H9 (cell line): ENCODE measurements at regions not wholly inside any gene's neighbourhood (a gene's known extent, or its start where the extent isn't known, plus 50 kb on each side); places are given as distances from the start of the nearest gene placed in this dataset.

ENCODE experiments used
- DNase-seq: peaks from one replicate; pipeline ENCODE4 v3.0.0-alpha.2; 2017
- H2AFZ ChIP-seq: one replicate; pipeline ENCODE4 v1.6.1; 2013; ENCODE audit warnings: mild to moderate bottlenecking, low read length, control low read depth, moderate library complexity
- H2AK5ac ChIP-seq: 2 replicates; pipeline ENCODE4 v1.6.1; 2013; ENCODE audit warnings: low read length, control low read depth, mixed read lengths; ENCODE audit not compliant: insufficient read length
- H2BK120ac ChIP-seq: one replicate; pipeline ENCODE4 v1.6.1; 2013; ENCODE audit warnings: low read depth, mild to moderate bottlenecking, low read length, control low read depth, inconsistent platforms; ENCODE audit not compliant: poor library complexity, severe bottlenecking
- H2BK12ac ChIP-seq: 2 replicates; pipeline ENCODE4 v1.6.1; 2013; ENCODE audit warnings: low read length, control low read depth, mixed read lengths, low read depth; ENCODE audit not compliant: insufficient read length
- H2BK15ac ChIP-seq: 2 replicates; pipeline ENCODE4 v1.6.1; 2013; ENCODE audit warnings: low read depth, low read length, control low read depth
- H2BK20ac ChIP-seq: one replicate; pipeline ENCODE4 v1.6.1; 2013; ENCODE audit warnings: low read depth, mild to moderate bottlenecking, low read length, control low read depth, inconsistent platforms; ENCODE audit not compliant: poor library complexity, severe bottlenecking
- H2BK5ac ChIP-seq: 2 replicates; pipeline ENCODE4 v1.6.1; 2013; ENCODE audit warnings: low read length, control low read depth, mixed read lengths; ENCODE audit not compliant: insufficient read length
- H3K14ac ChIP-seq: 2 replicates; pipeline ENCODE4 v1.6.1; 2013; ENCODE audit warnings: low read length, control low read depth; ENCODE audit not compliant: insufficient read depth
- H3K18ac ChIP-seq: 2 replicates; pipeline ENCODE4 v1.6.1; 2013; ENCODE audit warnings: low read depth, mild to moderate bottlenecking, mixed read lengths, low read length, control low read depth; ENCODE audit not compliant: insufficient read length
- H3K23ac ChIP-seq: 2 replicates; pipeline ENCODE4 v1.6.1; 2013; ENCODE audit warnings: low read length, control low read depth, mixed read lengths, low read depth; ENCODE audit not compliant: insufficient read length
- H3K23me2 ChIP-seq: 2 replicates; pipeline ENCODE4 v1.6.1; 2013; ENCODE audit warnings: low read depth, mild to moderate bottlenecking, mixed read lengths, low read length, control low read depth; ENCODE audit not compliant: insufficient read length, poor library complexity, severe bottlenecking
- H3K27ac ChIP-seq: 2 replicates; pipeline ENCODE4 v1.5.1; 2013; ENCODE audit warnings: low read length, control low read depth, mixed read lengths, low read depth; ENCODE audit not compliant: insufficient read length
- H3K27me3 ChIP-seq: 2 replicates; pipeline ENCODE4 v1.6.1; 2013; ENCODE audit warnings: low read length, control low read depth, inconsistent platforms; ENCODE audit not compliant: insufficient read depth
- H3K4ac ChIP-seq: 2 replicates; pipeline ENCODE4 v1.6.1; 2013; ENCODE audit warnings: low read depth, mild to moderate bottlenecking, control low read depth, inconsistent platforms, low read length, moderate library complexity
- H3K4me1 ChIP-seq: 2 replicates; pipeline ENCODE4 v1.6.1; 2013; ENCODE audit warnings: low read length, control low read depth, inconsistent platforms; ENCODE audit not compliant: insufficient read depth
- H3K4me2 ChIP-seq: 2 replicates; pipeline ENCODE4 v1.6.1; 2013; ENCODE audit warnings: low read length, control low read depth, mixed read lengths; ENCODE audit not compliant: insufficient read length, insufficient read depth
- H3K56ac ChIP-seq: 2 replicates; pipeline ENCODE4 v1.6.1; 2013; ENCODE audit warnings: low read depth, mild to moderate bottlenecking, mixed read lengths, low read length, control low read depth; ENCODE audit not compliant: insufficient read length
- H3K79me1 ChIP-seq: 2 replicates; pipeline ENCODE4 v1.6.1; 2013; ENCODE audit warnings: low read depth, mild to moderate bottlenecking, moderate library complexity, low read length, control low read depth, inconsistent platforms; ENCODE audit not compliant: insufficient read depth, poor library complexity, severe bottlenecking
- H3K79me2 ChIP-seq: 2 replicates; pipeline ENCODE4 v1.6.1; 2013; ENCODE audit warnings: low read length, control low read depth, inconsistent platforms; ENCODE audit not compliant: insufficient read depth
- H3K9ac ChIP-seq: 2 replicates; pipeline ENCODE4 v1.6.1; 2013; ENCODE audit warnings: low read length, control low read depth, mixed read lengths; ENCODE audit not compliant: insufficient read length; ENCODE audit errors: extremely low read depth
- H3K9me3 ChIP-seq: one replicate; pipeline ENCODE4 v1.6.1; 2013; ENCODE audit warnings: low read depth, low read length, inconsistent platforms; ENCODE audit not compliant: control insufficient read depth
- H3T11ph ChIP-seq: one replicate; pipeline ENCODE4 v1.6.1; 2013; ENCODE audit warnings: mild to moderate bottlenecking, low read length, control low read depth, inconsistent platforms
- H4K20me1 ChIP-seq: one replicate; pipeline ENCODE4 v1.6.1; 2013; ENCODE audit not compliant: control insufficient read depth, insufficient read length, insufficient read depth
- H4K5ac ChIP-seq: 2 replicates; pipeline ENCODE4 v1.6.1; 2013; ENCODE audit warnings: low read depth, mild to moderate bottlenecking, mixed read lengths, low read length, control low read depth; ENCODE audit not compliant: insufficient read length
- H4K8ac ChIP-seq: replicated peaks from 2 replicates; pipeline ENCODE4 v1.6.1; 2013; ENCODE audit warnings: low read length, control low read depth, mixed read lengths, low read depth; ENCODE audit not compliant: insufficient read length
- H4K91ac ChIP-seq: 2 replicates; pipeline ENCODE4 v1.6.1; 2013; ENCODE audit warnings: low read depth, mild to moderate bottlenecking, moderate library complexity, mixed read lengths, low read length, control low read depth; ENCODE audit not compliant: insufficient read length
- H3K27ac Mint-ChIP-seq, 3 experiments: 2 replicates in 2 of 3; 3 replicates in 1 of 3; pipeline ENCODE4 v1.8.0; 2020 to 2021; ENCODE audit warnings: mixed read lengths in 3 of 3, mild to moderate bottlenecking in 1 of 3, moderate library complexity in 1 of 3
- H3K27me3 Mint-ChIP-seq: 2 replicates; pipeline ENCODE4 v1.8.0; 2021; ENCODE audit warnings: low read depth, mild to moderate bottlenecking, moderate library complexity, mixed read lengths
- H3K36me3 Mint-ChIP-seq, 3 experiments: 2 replicates in 2 of 3; 3 replicates in 1 of 3; pipeline ENCODE4 v1.8.0; 2020 to 2021; ENCODE audit warnings: low read depth in 3 of 3, mixed read lengths in 3 of 3; ENCODE audit not compliant: insufficient read depth in 1 of 3
- H3K4me1 Mint-ChIP-seq, 2 experiments: 2 replicates each; pipeline ENCODE4 v1.8.0; 2020; ENCODE audit warnings: mixed read lengths in 2 of 2
- H3K4me3 Mint-ChIP-seq, 2 experiments: 2 replicates in 1 of 2; 3 replicates in 1 of 2; pipeline ENCODE4 v1.8.0; 2020 to 2021; ENCODE audit warnings: mild to moderate bottlenecking in 2 of 2, mixed read lengths in 2 of 2, moderate library complexity in 1 of 2
- H3K9me3 Mint-ChIP-seq, 2 experiments: 2 replicates in 1 of 2; 3 replicates in 1 of 2; pipeline ENCODE4 v1.8.0; 2020; ENCODE audit warnings: mild to moderate bottlenecking in 2 of 2, mixed read lengths in 2 of 2, moderate library complexity in 1 of 2
- CTCF ChIP-seq: fragments of 200-600 bp; sonication (generic); conservative IDR thresholded peaks from 3 replicates; pipeline ENCODE4 v1.8.0; 2021; ENCODE audit warnings: antibody characterized with exemption, mild to moderate bottlenecking
- WGBS: extraction: QIAGEN DNeasy Blood & Tissue Kit; methylation state at CpG from one replicate; pipeline ENCODE4 v1.1.7; 2013; ENCODE audit warnings: missing lambda C conversion rate, low lambda C conversion rate, mixed read lengths; ENCODE audit not compliant: insufficient read length; ENCODE audit errors: extremely low coverage; 5-methylcytosine and 5-hydroxymethylcytosine counted together

DNA sequence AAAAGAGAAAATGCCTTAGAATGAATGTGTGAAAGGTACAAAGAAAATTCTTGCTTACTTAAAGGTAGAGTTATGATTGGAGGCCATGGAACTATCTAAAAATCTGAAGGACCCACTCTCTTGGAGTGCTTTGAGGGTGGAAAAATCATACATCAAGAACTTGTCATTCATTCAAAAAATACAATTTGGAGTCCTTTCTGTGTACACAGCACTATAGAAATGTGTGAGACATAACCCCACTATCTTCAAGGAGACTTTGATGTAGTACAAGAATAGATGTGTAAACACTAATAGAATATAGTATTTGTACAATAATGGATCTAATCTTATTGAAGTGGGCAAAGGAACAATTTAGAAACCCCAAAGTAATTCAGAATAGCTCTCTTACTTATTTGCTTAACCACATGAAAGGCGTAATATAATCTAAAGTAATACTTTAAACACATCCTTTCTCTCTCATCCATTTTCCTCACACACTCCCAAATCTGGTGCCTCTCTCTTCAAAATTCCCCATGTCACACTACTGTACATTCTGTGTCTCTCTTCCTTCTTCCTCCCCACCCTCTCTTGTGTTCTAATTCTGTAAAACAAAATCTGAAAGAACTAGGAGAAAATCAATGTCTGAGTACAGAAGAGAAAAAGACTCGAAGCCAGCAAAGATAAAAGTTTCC lies 166.7 kb downstream of the DNAJB9 start:
- no peak overlapping the region for H4K5ac ChIP-seq
- no peak overlapping the region for H3K4me2 ChIP-seq
- H3K27me3 ChIP-seq, result no peaks in the 10 kb centered on the region
- H4K8ac ChIP-seq, result no peak overlapping the region
- no peak overlapping the region for H3K14ac ChIP-seq
- no peak overlapping the region for H4K91ac ChIP-seq
- no peaks in the 10 kb centered on the region for H3K79me1 ChIP-seq
- Mint-ChIP-seq H3K27me3 (no peaks in the 10 kb centered on the region), H3K4me3 (no peak overlapping the region), H3K9me3 (no peaks in the 10 kb centered on the region; a peak in 1 of 5 replicates), H3K4me1 (peaks cover 0 to 6% of the 10 kb centered on the region in 2 experiments; a peak in 1 of 4 replicates), H3K36me3 (no peaks in the 10 kb centered on the region), H3K27ac (no peak overlapping the region)
- H3K4ac ChIP-seq, result no peak overlapping the region
- no peak overlapping the region for H2BK15ac ChIP-seq
- no peak overlapping the region for H2BK20ac ChIP-seq
- WGBS, result no CpG with 5 or more reads among the region's 2 CpGs
- no peak overlapping the region for H3K27ac ChIP-seq
- no peak overlapping the region for H3K9ac ChIP-seq
- H2BK120ac ChIP-seq, result no peak overlapping the region
- H3K4me1 ChIP-seq, result no peaks in the 10 kb centered on the region
- no peak for TF ChIP-seq CTCF
- H3K23me2 ChIP-seq, result no peaks in the 10 kb centered on the region
- H2BK12ac ChIP-seq, result no peak overlapping the region
- no peak overlapping the region for H3K23ac ChIP-seq
- H3K9me3 ChIP-seq, result no peaks in the 10 kb centered on the region
- no peak overlapping the region for H3K18ac ChIP-seq
- no peak overlapping the region for H3K56ac ChIP-seq
- no peak overlapping the region for H2AK5ac ChIP-seq
- no peaks in the 10 kb centered on the region for H3K79me2 ChIP-seq
- DNase-seq, result no peak
- no peak overlapping the region for H3T11ph ChIP-seq
- no peak overlapping the region for H2AFZ ChIP-seq
- H2BK5ac ChIP-seq, result no peak overlapping the region
- H4K20me1 ChIP-seq, result no peaks in the 10 kb centered on the region
